Colonic mucosa (tissue), 4 donors: ENCODE measurements at regions not wholly inside any gene's neighbourhood (a gene's known extent, or its start where the extent isn't known, plus 50 kb on each side); places are given as distances from the start of the nearest gene placed in this dataset.

Experiments
- DNase-seq: peaks from one replicate; pipeline ENCODE4 v3.0.0-alpha.2; 2020
- H3K27ac ChIP-seq: fragments of 200-600 bp; one replicate; pipeline ENCODE4 v1.8.0; 2021
- H3K27me3 ChIP-seq: fragments of 200-600 bp; one replicate; pipeline ENCODE4 v1.8.0; 2021
- H3K36me3 ChIP-seq: fragments of 200-600 bp; one replicate; pipeline ENCODE4 v1.8.0; 2021
- H3K4me1 ChIP-seq: fragments of 200-600 bp; one replicate; pipeline ENCODE4 v1.8.0; 2021; ENCODE audit warnings: mild to moderate bottlenecking
- H3K4me3 ChIP-seq: fragments of 200-600 bp; one replicate; pipeline ENCODE4 v1.8.0; 2021
- H3K9ac ChIP-seq, 2 donors: one replicate each; pipeline ENCODE4 v1.7.0; 2013; ENCODE audit warnings: control low read depth in 2 of 2, low read depth in 2 of 2, low read length in 2 of 2
- H3K9me3 ChIP-seq: fragments of 200-600 bp; one replicate; pipeline ENCODE4 v1.8.0; 2021
- CTCF ChIP-seq: fragments of 200-600 bp; IDR thresholded peaks from one replicate; pipeline ENCODE4 v1.8.0; 2022; ENCODE audit warnings: antibody characterized with exemption, mild to moderate bottlenecking
- intact Hi-C: fragments of 100-400 bp; cut with DNase I; formaldehyde crosslinking; loops from one replicate; pipeline ENCODE4 v1.14.1; 2022
- donor health status: healthy.
- donor health status: DM: no; HTN: no; CAD: no.
- donor health status: DM: no; HTN: no; CAD: no.

- TF ChIP-seq CTCF: no peak
- H3K9me3 ChIP-seq: no peaks in the 10 kb centered on the region
- H3K4me3 ChIP-seq: no peak overlapping the region
- intact Hi-C loops: no loop called here
- no peak overlapping the region for H3K9ac ChIP-seq
- H3K4me1 ChIP-seq: no peaks in the 10 kb centered on the region
- DNase-seq: no peak
- no peaks in the 10 kb centered on the region for H3K36me3 ChIP-seq
- H3K27me3 ChIP-seq: no peaks in the 10 kb centered on the region
- no peak overlapping the region for H3K27ac ChIP-seq
These were observed 54.0 kb upstream of the CWC22 start for GRCh38 chr2:180061085-180061484.

- no peak for TF ChIP-seq CTCF
- DNase-seq: no peak
- Histone ChIP-seq H3K36me3 (no peaks in the 10 kb centered on the region), H3K9ac (no peak overlapping the region), H3K27me3 (no peaks in the 10 kb centered on the region), H3K4me3 (no peak overlapping the region), H3K27ac (no peak overlapping the region), H3K4me1 (no peaks in the 10 kb centered on the region), H3K9me3 (no peaks in the 10 kb centered on the region)
- intact Hi-C loops: no loop called here
These were observed 51.9 kb upstream of the CWC22 start for GRCh38 chr2:180058993-180059392.

- Histone ChIP-seq H3K36me3 (no peaks in the 10 kb centered on the region), H3K9ac (no peak overlapping the region), H3K4me1 (no peaks in the 10 kb centered on the region), H3K9me3 (no peaks in the 10 kb centered on the region), H3K4me3 (no peak overlapping the region), H3K27ac (no peak overlapping the region), H3K27me3 (no peaks in the 10 kb centered on the region)
- intact Hi-C loops: no loop called here
- DNase-seq: no peak
- no peak for TF ChIP-seq CTCF
These were observed 50.8 kb upstream of the CWC22 start for GRCh38 chr2:180057706-180058412.
